22Rv1 (cell line): ENCODE measurements at regions not wholly inside any gene's neighbourhood (a gene's known extent, or its start where the extent isn't known, plus 50 kb on each side); places are given as distances from the start of the nearest gene placed in this dataset.

Source experiments
- ZFX ChIP-seq: fragments of 450-650 bp; IDR thresholded peaks from 2 replicates; pipeline ENCODE4 v1.6.1; 2017; ENCODE audit warnings: antibody characterized with exemption, borderline replicate concordance
- TF ChIP-seq, protein P1 (sequence below): fragments of 450-650 bp; IDR thresholded peaks from 2 replicates; pipeline ENCODE4 v1.5.1; 2017; ENCODE audit warnings: mild to moderate bottlenecking

DNA sequence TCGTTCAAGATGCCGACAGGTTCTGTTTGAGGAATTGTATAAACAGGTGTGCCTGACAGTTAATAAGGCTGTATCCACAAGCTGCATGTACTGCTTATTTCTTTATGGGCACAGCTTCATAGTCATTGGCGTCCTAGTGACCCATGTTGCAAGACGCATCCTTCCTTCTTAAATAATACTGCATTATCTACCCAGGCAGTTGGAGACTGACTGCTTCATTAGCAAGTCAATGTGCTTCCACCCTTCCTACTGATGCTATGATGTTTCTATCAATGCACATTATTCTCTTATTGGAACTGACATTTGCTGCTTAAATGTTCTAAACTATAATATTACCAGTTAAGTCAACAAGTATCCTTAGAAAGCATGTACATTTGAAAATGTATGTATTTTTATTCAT is 950.0 kb upstream of the MIR17HG start:
- TF ChIP-seq, protein P1, sequence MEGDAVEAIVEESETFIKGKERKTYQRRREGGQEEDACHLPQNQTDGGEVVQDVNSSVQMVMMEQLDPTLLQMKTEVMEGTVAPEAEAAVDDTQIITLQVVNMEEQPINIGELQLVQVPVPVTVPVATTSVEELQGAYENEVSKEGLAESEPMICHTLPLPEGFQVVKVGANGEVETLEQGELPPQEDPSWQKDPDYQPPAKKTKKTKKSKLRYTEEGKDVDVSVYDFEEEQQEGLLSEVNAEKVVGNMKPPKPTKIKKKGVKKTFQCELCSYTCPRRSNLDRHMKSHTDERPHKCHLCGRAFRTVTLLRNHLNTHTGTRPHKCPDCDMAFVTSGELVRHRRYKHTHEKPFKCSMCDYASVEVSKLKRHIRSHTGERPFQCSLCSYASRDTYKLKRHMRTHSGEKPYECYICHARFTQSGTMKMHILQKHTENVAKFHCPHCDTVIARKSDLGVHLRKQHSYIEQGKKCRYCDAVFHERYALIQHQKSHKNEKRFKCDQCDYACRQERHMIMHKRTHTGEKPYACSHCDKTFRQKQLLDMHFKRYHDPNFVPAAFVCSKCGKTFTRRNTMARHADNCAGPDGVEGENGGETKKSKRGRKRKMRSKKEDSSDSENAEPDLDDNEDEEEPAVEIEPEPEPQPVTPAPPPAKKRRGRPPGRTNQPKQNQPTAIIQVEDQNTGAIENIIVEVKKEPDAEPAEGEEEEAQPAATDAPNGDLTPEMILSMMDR: no peak
- TF ChIP-seq ZFX: no peak
